Lower leg skin (tissue), 3 donors: ENCODE measurements at regions not wholly inside any gene's neighbourhood (a gene's known extent, or its start where the extent isn't known, plus 50 kb on each side); places are given as distances from the start of the nearest gene placed in this dataset.

Source experiments
- POLR2A ChIP-seq, 2 donors: fragments of 450-650 bp; IDR thresholded peaks; one replicate each; pipeline ENCODE4 v1.6.1; 2016 to 2017; ENCODE audit warnings: antibody characterized with exemption in 2 of 2, mild to moderate bottlenecking in 1 of 2, moderate library complexity in 1 of 2
- TF ChIP-seq, protein P1 (sequence below), 3 donors: fragments of 450-650 bp; IDR thresholded peaks; one replicate each; pipeline ENCODE4 v1.5.1; 2016; ENCODE audit warnings: antibody characterized with exemption in 3 of 3, mild to moderate bottlenecking in 3 of 3, moderate library complexity in 2 of 3

DNA sequence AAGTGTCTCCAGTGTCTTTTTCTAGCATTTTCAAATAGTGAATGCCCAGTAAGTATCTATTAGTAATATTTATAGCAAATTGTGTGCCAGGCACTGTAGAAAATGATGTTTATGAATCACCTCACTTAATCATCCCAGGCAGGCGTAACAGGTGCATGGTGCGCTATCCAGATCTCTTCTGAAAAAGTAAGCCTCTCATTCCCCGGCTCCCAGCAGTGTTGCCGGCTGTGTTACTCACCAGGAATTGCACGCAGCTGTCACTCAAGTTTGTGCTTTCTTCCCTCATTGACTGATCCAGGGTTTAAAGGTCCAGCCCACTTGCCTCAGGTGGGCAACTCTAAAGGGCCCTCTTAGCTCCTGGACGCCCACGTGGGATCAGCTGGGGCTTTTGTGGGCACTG lies 173.8 kb upstream of the RASSF8 start:
- TF ChIP-seq, protein P1, sequence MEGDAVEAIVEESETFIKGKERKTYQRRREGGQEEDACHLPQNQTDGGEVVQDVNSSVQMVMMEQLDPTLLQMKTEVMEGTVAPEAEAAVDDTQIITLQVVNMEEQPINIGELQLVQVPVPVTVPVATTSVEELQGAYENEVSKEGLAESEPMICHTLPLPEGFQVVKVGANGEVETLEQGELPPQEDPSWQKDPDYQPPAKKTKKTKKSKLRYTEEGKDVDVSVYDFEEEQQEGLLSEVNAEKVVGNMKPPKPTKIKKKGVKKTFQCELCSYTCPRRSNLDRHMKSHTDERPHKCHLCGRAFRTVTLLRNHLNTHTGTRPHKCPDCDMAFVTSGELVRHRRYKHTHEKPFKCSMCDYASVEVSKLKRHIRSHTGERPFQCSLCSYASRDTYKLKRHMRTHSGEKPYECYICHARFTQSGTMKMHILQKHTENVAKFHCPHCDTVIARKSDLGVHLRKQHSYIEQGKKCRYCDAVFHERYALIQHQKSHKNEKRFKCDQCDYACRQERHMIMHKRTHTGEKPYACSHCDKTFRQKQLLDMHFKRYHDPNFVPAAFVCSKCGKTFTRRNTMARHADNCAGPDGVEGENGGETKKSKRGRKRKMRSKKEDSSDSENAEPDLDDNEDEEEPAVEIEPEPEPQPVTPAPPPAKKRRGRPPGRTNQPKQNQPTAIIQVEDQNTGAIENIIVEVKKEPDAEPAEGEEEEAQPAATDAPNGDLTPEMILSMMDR (IDR thresholded peaks at IDR 0.05), result no peak
- TF ChIP-seq POLR2A (IDR thresholded peaks at IDR 0.05), result no peak
